AG04450 (cell line): ENCODE measurements at regions not wholly inside any gene's neighbourhood (a gene's known extent, or its start where the extent isn't known, plus 50 kb on each side); places are given as distances from the start of the nearest gene placed in this dataset.

Source experiments
- CTCF ChIA-PET: fragments of 300-600, 350-600 bp; formaldehyde crosslinking; extraction: SDS; loops from one replicate; lab custom pipeline; 2022; ENCODE audit warnings: antibody characterized with exemption, inconsistent platforms; lab: Charles Lee
- POLR2A ChIA-PET: fragments of 350-600 bp; formaldehyde crosslinking; extraction: SDS; loops from one replicate; lab custom pipeline; 2021; ENCODE audit warnings: antibody characterized with exemption, inconsistent platforms; lab: Yijun Ruan, JAX
- DNase-seq: peaks from one replicate; pipeline ENCODE4 v3.0.0-alpha.2; 2011; ENCODE audit warnings: low read depth, low spot score
- H3K27ac ChIP-seq: one replicate; pipeline ENCODE4 v1.5.1; 2012; ENCODE audit warnings: low read depth, low read length, control low read depth
- H3K27me3 ChIP-seq: one replicate; pipeline ENCODE4 v1.6.0; 2012; ENCODE audit warnings: low read length; ENCODE audit not compliant: control insufficient read depth, insufficient read depth
- H3K4me3 ChIP-seq: 2 replicates; pipeline ENCODE4 v1.5.1; 2011; ENCODE audit warnings: mild to moderate bottlenecking, low read depth, low read length, control low read depth
- H3K9me3 ChIP-seq: 2 replicates; pipeline ENCODE4 v1.5.1; 2012; ENCODE audit warnings: low read length; ENCODE audit not compliant: control insufficient read depth, insufficient read depth
- TF ChIP-seq, protein P1 (sequence below): IDR thresholded peaks from 2 replicates; pipeline ENCODE4 v1.5.1; 2011; ENCODE audit warnings: low read depth, low read length, control low read depth, inconsistent platforms

DNA sequence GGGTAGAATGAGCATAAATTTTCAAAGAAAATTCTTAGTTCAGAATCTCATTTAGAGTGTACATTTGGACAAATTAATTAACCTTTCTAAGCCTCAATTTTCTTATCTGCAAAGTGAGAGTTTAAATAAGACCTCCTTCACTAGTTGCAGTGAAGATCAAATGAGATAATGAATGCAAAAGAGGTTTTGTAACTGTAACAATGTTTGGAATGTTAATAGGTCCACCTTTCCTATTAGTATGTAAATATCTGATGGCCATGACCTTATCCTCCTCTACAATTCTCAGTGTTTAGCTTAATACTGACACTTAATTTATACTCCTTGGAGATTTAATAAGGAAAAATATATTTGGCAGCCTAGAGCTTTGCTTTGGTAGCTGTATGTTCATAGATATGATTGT lies 138.8 kb downstream of the GABRG1 start:
- TF ChIP-seq, protein P1, sequence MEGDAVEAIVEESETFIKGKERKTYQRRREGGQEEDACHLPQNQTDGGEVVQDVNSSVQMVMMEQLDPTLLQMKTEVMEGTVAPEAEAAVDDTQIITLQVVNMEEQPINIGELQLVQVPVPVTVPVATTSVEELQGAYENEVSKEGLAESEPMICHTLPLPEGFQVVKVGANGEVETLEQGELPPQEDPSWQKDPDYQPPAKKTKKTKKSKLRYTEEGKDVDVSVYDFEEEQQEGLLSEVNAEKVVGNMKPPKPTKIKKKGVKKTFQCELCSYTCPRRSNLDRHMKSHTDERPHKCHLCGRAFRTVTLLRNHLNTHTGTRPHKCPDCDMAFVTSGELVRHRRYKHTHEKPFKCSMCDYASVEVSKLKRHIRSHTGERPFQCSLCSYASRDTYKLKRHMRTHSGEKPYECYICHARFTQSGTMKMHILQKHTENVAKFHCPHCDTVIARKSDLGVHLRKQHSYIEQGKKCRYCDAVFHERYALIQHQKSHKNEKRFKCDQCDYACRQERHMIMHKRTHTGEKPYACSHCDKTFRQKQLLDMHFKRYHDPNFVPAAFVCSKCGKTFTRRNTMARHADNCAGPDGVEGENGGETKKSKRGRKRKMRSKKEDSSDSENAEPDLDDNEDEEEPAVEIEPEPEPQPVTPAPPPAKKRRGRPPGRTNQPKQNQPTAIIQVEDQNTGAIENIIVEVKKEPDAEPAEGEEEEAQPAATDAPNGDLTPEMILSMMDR = no peak
- CTCF ChIA-PET = no interaction called here
- POLR2A ChIA-PET = no interaction called here
- Histone ChIP-seq H3K4me3 (no peak overlapping the region), H3K9me3 (peaks cover 3% of the 10 kb centered on the region), H3K27me3 (no peaks in the 10 kb centered on the region), H3K27ac (no peak overlapping the region)
- DNase-seq = no peak

DNA sequence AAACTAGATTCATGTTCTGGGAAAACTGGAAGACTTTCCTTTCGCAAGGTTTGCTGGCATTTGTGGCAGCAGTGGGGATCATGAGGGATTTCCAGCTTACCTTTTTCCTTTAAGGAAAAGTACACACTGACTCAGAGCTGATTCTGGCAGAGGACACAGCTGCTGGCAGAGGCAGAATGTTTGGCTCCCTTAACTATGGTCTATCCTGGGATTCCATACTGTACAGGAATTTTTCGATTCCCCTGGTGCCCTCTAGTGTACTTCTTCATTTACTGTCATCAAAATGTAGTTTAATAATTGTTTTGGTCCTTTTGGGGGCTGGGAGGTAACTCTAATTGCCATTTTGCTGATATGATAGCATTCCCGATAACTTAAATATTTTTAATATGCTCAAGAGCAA lies 152.7 kb downstream of the GABRG1 start:
- no peak overlapping the region for H3K4me3 ChIP-seq
- no peaks in the 10 kb centered on the region for H3K27me3 ChIP-seq
- TF ChIP-seq, protein P1 = no peak
- H3K27ac ChIP-seq = no peak overlapping the region
- POLR2A ChIA-PET = no interaction called here
- CTCF ChIA-PET = no interaction called here
- peaks cover 8% of the 10 kb centered on the region for H3K9me3 ChIP-seq
- DNase-seq = no peak

DNA sequence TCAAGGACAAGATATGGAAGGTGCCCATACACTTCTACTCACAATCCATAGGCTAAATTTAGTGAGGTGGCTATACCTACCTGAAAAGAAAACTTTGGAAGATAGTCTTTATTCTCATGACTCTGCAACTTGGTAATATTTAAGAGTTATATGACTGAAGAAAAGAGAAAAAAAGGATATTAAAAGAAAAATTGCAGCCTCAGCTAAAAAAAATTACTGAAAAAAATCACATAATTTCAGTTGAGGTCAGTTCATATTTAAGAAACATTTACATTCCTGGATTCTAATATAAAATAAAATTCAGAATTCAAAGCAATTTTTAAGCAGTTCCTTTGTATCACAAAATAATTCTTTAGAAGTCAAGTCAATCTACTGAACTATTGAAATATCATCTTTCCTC lies 166.5 kb downstream of the GABRG1 start:
- Histone ChIP-seq H3K27me3 (no peaks in the 10 kb centered on the region), H3K27ac (no peak overlapping the region), H3K9me3 (peaks cover 10% of the 10 kb centered on the region), H3K4me3 (no peak overlapping the region)
- TF ChIP-seq, protein P1 = no peak
- CTCF ChIA-PET = no interaction called here
- POLR2A ChIA-PET = no interaction called here
- no peak for DNase-seq

DNA sequence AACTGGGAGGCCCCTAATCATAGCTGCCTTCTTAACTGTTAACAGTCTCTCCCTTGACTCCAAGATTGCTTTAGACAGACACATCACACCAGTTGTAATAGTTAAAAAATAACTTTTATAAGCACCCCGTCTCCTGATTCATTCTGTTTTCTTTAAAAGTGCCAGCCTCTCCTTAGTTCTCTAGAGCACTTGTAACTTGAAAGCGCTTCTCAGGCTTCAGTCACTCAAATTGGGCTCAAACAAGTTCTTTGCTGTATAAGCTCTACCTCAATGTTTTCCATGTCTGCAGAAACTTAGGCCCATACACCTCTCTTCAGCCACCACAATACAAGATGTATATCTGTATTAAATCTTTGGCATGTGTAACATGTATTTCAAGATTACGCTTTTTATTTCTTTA lies 169.6 kb downstream of the GABRG1 start:
- CTCF ChIA-PET = no interaction called here
- TF ChIP-seq, protein P1 = no peak
- POLR2A ChIA-PET = no interaction called here
- H3K4me3 ChIP-seq = no peak overlapping the region
- peaks cover 3% of the 10 kb centered on the region; the same call in 1 of the 2 replicates for H3K9me3 ChIP-seq
- DNase-seq = no peak
- H3K27ac ChIP-seq = no peak overlapping the region
- no peaks in the 10 kb centered on the region for H3K27me3 ChIP-seq

DNA sequence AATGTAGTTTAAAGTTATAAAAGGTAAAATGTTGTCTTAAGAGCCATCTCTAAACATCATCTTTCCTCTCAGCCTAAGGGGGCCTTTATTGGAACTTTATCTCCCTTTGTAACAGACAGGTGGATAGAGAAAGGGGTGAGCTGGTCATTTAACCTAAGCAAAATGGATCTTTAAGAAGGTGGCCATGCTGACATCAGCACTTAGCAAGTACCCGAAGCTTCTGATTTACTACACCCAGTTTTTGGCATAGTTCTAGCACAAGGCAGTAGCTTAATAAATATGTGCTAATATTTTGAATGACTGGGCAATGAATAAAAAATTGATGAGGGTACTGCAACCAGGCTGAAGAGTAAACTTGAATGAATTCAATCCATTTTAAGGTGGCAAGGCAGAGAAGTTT lies 172.7 kb downstream of the GABRG1 start:
- TF ChIP-seq, protein P1 = no peak
- ChIA-PET CTCF (no interaction called here), POLR2A (no interaction called here)
- DNase-seq = no peak
- no peak overlapping the region for H3K27ac ChIP-seq
- peaks cover 2% of the 10 kb centered on the region; the same call in 1 of the 2 replicates for H3K9me3 ChIP-seq
- no peak overlapping the region for H3K4me3 ChIP-seq
- H3K27me3 ChIP-seq = no peaks in the 10 kb centered on the region
